Endodermal cell (in vitro differentiated cells): ENCODE measurements at regions not wholly inside any gene's neighbourhood (a gene's known extent, or its start where the extent isn't known, plus 50 kb on each side); places are given as distances from the start of the nearest gene placed in this dataset.

Experiments used
- DNase-seq: peaks from one replicate; pipeline ENCODE4 v3.0.0-alpha.2; 2017
- H3K27ac ChIP-seq: 2 replicates; pipeline ENCODE4 v1.5.1; 2013; ENCODE audit warnings: mild to moderate bottlenecking, low read depth, low read length, moderate library complexity
- H3K27me3 ChIP-seq: 2 replicates; pipeline ENCODE4 v1.6.1; 2013; ENCODE audit warnings: mild to moderate bottlenecking, low read length, moderate library complexity; ENCODE audit not compliant: insufficient read depth, control insufficient read depth, poor library complexity, severe bottlenecking
- H3K36me3 ChIP-seq: 2 replicates; pipeline ENCODE4 v1.7.0; 2013; ENCODE audit warnings: mild to moderate bottlenecking, low read length, moderate library complexity; ENCODE audit not compliant: control insufficient read depth, insufficient read depth
- H3K4me1 ChIP-seq: one replicate; pipeline ENCODE4 v1.7.0; 2013; ENCODE audit warnings: low read length; ENCODE audit not compliant: control insufficient read depth, insufficient read depth
- H3K4me3 ChIP-seq: 2 replicates; pipeline ENCODE4 v1.5.1; 2013; ENCODE audit warnings: mild to moderate bottlenecking, low read length, moderate library complexity
- H3K9ac ChIP-seq: 2 replicates; pipeline ENCODE4 v1.6.1; 2013; ENCODE audit warnings: mild to moderate bottlenecking, low read length, moderate library complexity; ENCODE audit not compliant: poor library complexity, severe bottlenecking; ENCODE audit errors: extremely low read depth
- H3K9me3 ChIP-seq: 2 replicates; pipeline ENCODE4 v1.6.1; 2013; ENCODE audit warnings: mild to moderate bottlenecking, low read length, moderate library complexity; ENCODE audit not compliant: control insufficient read depth
- H3K27ac Mint-ChIP-seq: 2 replicates; pipeline ENCODE4 v1.8.0; 2020; ENCODE audit warnings: mixed read lengths
- H3K27me3 Mint-ChIP-seq: 2 replicates; pipeline ENCODE4 v1.8.0; 2021; ENCODE audit warnings: mild to moderate bottlenecking, mixed read lengths; ENCODE audit not compliant: insufficient read depth
- H3K36me3 Mint-ChIP-seq: 2 replicates; pipeline ENCODE4 v1.8.0; 2020; ENCODE audit warnings: low read depth, mixed read lengths
- H3K4me1 Mint-ChIP-seq: 2 replicates; pipeline ENCODE4 v1.8.0; 2020; ENCODE audit warnings: mixed read lengths
- H3K4me3 Mint-ChIP-seq: 2 replicates; pipeline ENCODE4 v1.8.0; 2020; ENCODE audit warnings: mild to moderate bottlenecking, moderate library complexity, mixed read lengths
- H3K9me3 Mint-ChIP-seq: 2 replicates; pipeline ENCODE4 v1.8.0; 2020; ENCODE audit warnings: mild to moderate bottlenecking, mixed read lengths
- WGBS, 2 experiments: methylation state at CpG; one replicate each; pipeline versions ENCODE4 v1.1.5 to v1.1.7; 2013; ENCODE audit warnings: missing lambda C conversion rate in 2 of 2, mixed read lengths in 1 of 2; ENCODE audit not compliant: insufficient coverage in 1 of 2, insufficient read length in 1 of 2; 5-methylcytosine and 5-hydroxymethylcytosine counted together
- TF ChIP-seq, protein P1 (sequence below): fragments of 200-600 bp; sonication (generic); conservative IDR thresholded peaks from 2 replicates; pipeline ENCODE4 v1.5.0; 2021; ENCODE audit warnings: antibody characterized with exemption, mild to moderate bottlenecking

DNA sequence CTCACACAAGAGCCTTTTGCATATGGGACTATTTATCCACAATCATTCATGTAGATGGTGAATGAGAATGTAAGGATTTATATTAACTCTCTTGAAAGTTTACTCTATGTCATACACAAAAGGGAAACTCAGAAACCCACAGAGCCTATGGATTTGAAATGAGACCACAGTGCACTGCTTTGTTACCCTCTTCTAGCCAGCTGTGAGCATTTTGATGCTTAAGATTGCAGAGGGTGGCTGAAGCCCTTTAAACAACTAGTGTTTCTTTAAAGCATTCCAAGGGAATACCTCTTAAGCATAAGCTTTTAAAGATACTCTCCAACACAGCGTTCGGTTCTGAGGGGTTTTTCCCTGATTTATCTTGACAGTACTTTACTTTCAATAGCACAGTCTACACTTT is 113.9 kb downstream of the NKX6-1 start:
- H3K27me3 ChIP-seq = no peaks in the 10 kb centered on the region
- TF ChIP-seq, protein P1, sequence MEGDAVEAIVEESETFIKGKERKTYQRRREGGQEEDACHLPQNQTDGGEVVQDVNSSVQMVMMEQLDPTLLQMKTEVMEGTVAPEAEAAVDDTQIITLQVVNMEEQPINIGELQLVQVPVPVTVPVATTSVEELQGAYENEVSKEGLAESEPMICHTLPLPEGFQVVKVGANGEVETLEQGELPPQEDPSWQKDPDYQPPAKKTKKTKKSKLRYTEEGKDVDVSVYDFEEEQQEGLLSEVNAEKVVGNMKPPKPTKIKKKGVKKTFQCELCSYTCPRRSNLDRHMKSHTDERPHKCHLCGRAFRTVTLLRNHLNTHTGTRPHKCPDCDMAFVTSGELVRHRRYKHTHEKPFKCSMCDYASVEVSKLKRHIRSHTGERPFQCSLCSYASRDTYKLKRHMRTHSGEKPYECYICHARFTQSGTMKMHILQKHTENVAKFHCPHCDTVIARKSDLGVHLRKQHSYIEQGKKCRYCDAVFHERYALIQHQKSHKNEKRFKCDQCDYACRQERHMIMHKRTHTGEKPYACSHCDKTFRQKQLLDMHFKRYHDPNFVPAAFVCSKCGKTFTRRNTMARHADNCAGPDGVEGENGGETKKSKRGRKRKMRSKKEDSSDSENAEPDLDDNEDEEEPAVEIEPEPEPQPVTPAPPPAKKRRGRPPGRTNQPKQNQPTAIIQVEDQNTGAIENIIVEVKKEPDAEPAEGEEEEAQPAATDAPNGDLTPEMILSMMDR = no peak
- Mint-ChIP-seq H3K9me3 (no peaks in the 10 kb centered on the region), H3K4me1 (peaks cover 35% of the 10 kb centered on the region), H3K36me3 (no peaks in the 10 kb centered on the region), H3K27ac (no peak overlapping the region), H3K4me3 (no peak overlapping the region), H3K27me3 (peaks cover 4% of the 10 kb centered on the region)
- H3K9me3 ChIP-seq = no peaks in the 10 kb centered on the region
- no peak overlapping the region for H3K9ac ChIP-seq
- no peaks in the 10 kb centered on the region for H3K4me1 ChIP-seq
- no peak overlapping the region for H3K27ac ChIP-seq
- no peaks in the 10 kb centered on the region for H3K36me3 ChIP-seq
- 13% methylated on average over 2 of the region's 2 CpGs; no CpG with 5 or more reads in 1 of the 2 experiments for WGBS, 2 experiments
- H3K4me3 ChIP-seq = no peak overlapping the region
- no peak for DNase-seq

DNA sequence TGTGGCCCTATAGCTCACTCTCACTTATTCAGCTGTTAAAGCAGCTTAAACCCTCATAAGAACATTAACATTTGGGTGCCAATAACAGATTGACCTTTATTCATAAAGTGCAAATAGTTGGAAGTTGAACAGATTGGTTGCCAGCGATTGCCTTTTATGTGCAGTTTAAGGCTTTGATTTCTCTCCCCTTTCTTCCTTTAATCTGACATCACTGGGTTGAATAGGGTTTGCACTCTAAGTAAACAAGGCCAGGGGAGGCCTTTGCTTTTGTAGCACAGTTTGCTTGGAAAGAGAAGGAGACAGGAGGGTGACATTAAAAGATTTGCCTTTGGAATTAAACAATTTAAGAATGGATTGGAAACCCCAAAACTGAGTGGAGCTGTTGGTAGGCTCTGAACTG is 114.3 kb downstream of the NKX6-1 start:
- WGBS, 2 experiments = 41% methylated on average over 1 of the region's 1 CpG; no CpG with 5 or more reads in 1 of the 2 experiments
- no peak for DNase-seq
- H3K4me1 ChIP-seq = no peaks in the 10 kb centered on the region
- H3K9ac ChIP-seq = no peak overlapping the region
- no peaks in the 10 kb centered on the region for H3K9me3 ChIP-seq
- no peak overlapping the region for H3K4me3 Mint-ChIP-seq
- no peak overlapping the region for H3K4me3 ChIP-seq
- no peaks in the 10 kb centered on the region for H3K27me3 ChIP-seq
- H3K4me1 Mint-ChIP-seq = peaks cover 39% of the 10 kb centered on the region
- H3K27ac Mint-ChIP-seq = no peak overlapping the region
- no peaks in the 10 kb centered on the region for H3K36me3 Mint-ChIP-seq
- peaks cover 8% of the 10 kb centered on the region for H3K27me3 Mint-ChIP-seq
- no peak overlapping the region for H3K27ac ChIP-seq
- H3K9me3 Mint-ChIP-seq = no peaks in the 10 kb centered on the region
- TF ChIP-seq, protein P1 = no peak
- no peaks in the 10 kb centered on the region for H3K36me3 ChIP-seq

DNA sequence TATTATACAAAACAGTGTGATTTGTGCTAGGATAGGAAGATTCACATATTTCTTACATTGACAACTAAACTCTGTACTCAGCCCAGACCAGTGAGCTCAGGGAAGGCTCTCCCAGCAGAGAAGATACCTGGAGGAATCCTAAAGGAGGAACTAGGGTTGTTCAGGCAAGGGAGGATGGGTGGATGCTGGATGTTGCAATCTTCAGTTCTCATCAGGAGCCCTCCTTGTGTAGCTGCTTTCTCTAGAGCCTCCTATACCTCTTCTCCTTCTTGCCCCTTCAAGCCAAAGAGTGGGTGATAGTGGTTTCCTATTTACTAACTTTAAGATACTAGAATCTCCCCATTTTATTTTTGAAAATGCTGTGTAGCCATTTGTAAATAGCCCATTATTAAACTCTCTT is 117.3 kb downstream of the NKX6-1 start:
- H3K27ac ChIP-seq = no peak overlapping the region
- H3K4me1 ChIP-seq = no peaks in the 10 kb centered on the region
- H3K36me3 ChIP-seq = no peaks in the 10 kb centered on the region
- no peak overlapping the region for H3K9ac ChIP-seq
- H3K9me3 Mint-ChIP-seq = no peaks in the 10 kb centered on the region
- no peak overlapping the region for H3K27ac Mint-ChIP-seq
- TF ChIP-seq, protein P1 = no peak
- H3K4me3 ChIP-seq = no peak overlapping the region
- no peaks in the 10 kb centered on the region for H3K9me3 ChIP-seq
- H3K4me1 Mint-ChIP-seq = peaks cover 41% of the 10 kb centered on the region
- no peak overlapping the region for H3K4me3 Mint-ChIP-seq
- DNase-seq = no peak
- peaks cover 29% of the 10 kb centered on the region for H3K27me3 Mint-ChIP-seq
- H3K27me3 ChIP-seq = peaks cover 7% of the 10 kb centered on the region
- H3K36me3 Mint-ChIP-seq = no peaks in the 10 kb centered on the region
